ENCODE measurements at regions not wholly inside any gene's neighbourhood (a gene's known extent, or its start where the extent isn't known, plus 50 kb on each side); places are given as distances from the start of the nearest gene placed in this dataset.

- TF ChIP-seq CTCF (IDR thresholded peaks at IDR 0.05), result no peak
- Mint-ChIP-seq H3K4me1 (ENCODE audit: unreplicated experiment) (no peaks in the 10 kb centered on the region), H3K36me3 (ENCODE audit: unreplicated experiment) (no peaks in the 10 kb centered on the region), H3K27ac (ENCODE audit: unreplicated experiment) (no peak overlapping the region), H3K9me3 (ENCODE audit: unreplicated experiment) (no peaks in the 10 kb centered on the region), H3K27me3 (ENCODE audit: unreplicated experiment) (no peaks in the 10 kb centered on the region), H3K4me3 (ENCODE audit: unreplicated experiment) (no peak overlapping the region)
- no peak for DNase-seq (ENCODE audit: extremely low spot score, unreplicated experiment)
Observed at GRCh38 chr15:91407269-91407889, 307.3 kb downstream of the SV2B start.

GRCh38 chr15:91408476-91409076 is 308.5 kb downstream of the SV2B start:
- Mint-ChIP-seq H3K27ac (ENCODE audit: unreplicated experiment) (no peak overlapping the region), H3K9me3 (ENCODE audit: unreplicated experiment) (no peaks in the 10 kb centered on the region)

DNA sequence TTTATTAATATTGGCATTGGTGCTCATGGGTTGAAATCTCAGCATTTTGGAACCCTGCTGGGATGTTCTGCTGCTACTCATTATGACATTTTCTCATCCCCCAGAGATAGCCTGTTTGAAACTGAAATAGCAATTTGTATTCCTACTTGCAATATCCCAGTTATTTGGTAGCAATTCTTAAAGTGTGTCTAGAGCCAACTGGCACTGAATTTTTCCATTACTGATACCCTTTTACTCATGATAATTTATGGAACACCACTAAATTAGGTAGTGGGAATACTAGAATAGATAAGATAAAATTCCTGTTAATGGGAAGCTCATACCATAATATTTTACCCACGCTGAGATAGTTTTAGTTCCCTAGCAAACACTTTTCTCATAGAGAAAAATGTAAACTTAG is 309.3 kb downstream of the SV2B start:
- DNase-seq (ENCODE audit: extremely low spot score, unreplicated experiment), result no peak
- Mint-ChIP-seq H3K27ac (ENCODE audit: unreplicated experiment) (no peak overlapping the region), H3K36me3 (ENCODE audit: unreplicated experiment) (no peaks in the 10 kb centered on the region), H3K4me1 (ENCODE audit: unreplicated experiment) (no peaks in the 10 kb centered on the region), H3K27me3 (ENCODE audit: unreplicated experiment) (no peaks in the 10 kb centered on the region), H3K4me3 (ENCODE audit: unreplicated experiment) (no peak overlapping the region), H3K9me3 (ENCODE audit: unreplicated experiment) (no peaks in the 10 kb centered on the region)
- no peak for TF ChIP-seq CTCF (IDR thresholded peaks at IDR 0.05)

More at GRCh38 chr15:91408476-91409076, 308.5 kb downstream of the SV2B start:
- no peak overlapping the region for H3K4me3 Mint-ChIP-seq (ENCODE audit: unreplicated experiment)
- H3K4me1 Mint-ChIP-seq (ENCODE audit: unreplicated experiment), result no peaks in the 10 kb centered on the region
- no peak for TF ChIP-seq CTCF (IDR thresholded peaks at IDR 0.05)
- no peak for DNase-seq (ENCODE audit: extremely low spot score, unreplicated experiment)
- H3K36me3 Mint-ChIP-seq (ENCODE audit: unreplicated experiment), result no peaks in the 10 kb centered on the region
- no peaks in the 10 kb centered on the region for H3K27me3 Mint-ChIP-seq (ENCODE audit: unreplicated experiment)

GRCh38 chr15:91411586-91411985 is 311.5 kb downstream of the SV2B start:
- Mint-ChIP-seq H3K4me1 (ENCODE audit: unreplicated experiment) (no peaks in the 10 kb centered on the region), H3K4me3 (ENCODE audit: unreplicated experiment) (no peak overlapping the region), H3K36me3 (ENCODE audit: unreplicated experiment) (no peaks in the 10 kb centered on the region), H3K9me3 (ENCODE audit: unreplicated experiment) (peaks cover 5% of the 10 kb centered on the region), H3K27me3 (ENCODE audit: unreplicated experiment) (no peaks in the 10 kb centered on the region), H3K27ac (ENCODE audit: unreplicated experiment) (no peak overlapping the region)
- TF ChIP-seq CTCF (IDR thresholded peaks at IDR 0.05), result no peak
- no peak for DNase-seq (ENCODE audit: extremely low spot score, unreplicated experiment)

- Mint-ChIP-seq H3K4me1 (ENCODE audit: unreplicated experiment) (no peaks in the 10 kb centered on the region), H3K4me3 (ENCODE audit: unreplicated experiment) (no peak overlapping the region), H3K27ac (ENCODE audit: unreplicated experiment) (no peak overlapping the region), H3K36me3 (ENCODE audit: unreplicated experiment) (no peaks in the 10 kb centered on the region), H3K9me3 (ENCODE audit: unreplicated experiment) (peaks cover 5% of the 10 kb centered on the region), H3K27me3 (ENCODE audit: unreplicated experiment) (no peaks in the 10 kb centered on the region)
- TF ChIP-seq CTCF (IDR thresholded peaks at IDR 0.05), result no peak
- no peak for DNase-seq (ENCODE audit: extremely low spot score, unreplicated experiment)
Observed at GRCh38 chr15:91412138-91412928, 312.3 kb downstream of the SV2B start.
